ENCODE measurements at regions not wholly inside any gene's neighbourhood (a gene's known extent, or its start where the extent isn't known, plus 50 kb on each side); places are given as distances from the start of the nearest gene placed in this dataset.
"Not testable (repeated sequence)": the region's sequence is repeated elsewhere in the genome, so short reads cannot be mapped to it uniquely, and the experiment has no call there.

DNA sequence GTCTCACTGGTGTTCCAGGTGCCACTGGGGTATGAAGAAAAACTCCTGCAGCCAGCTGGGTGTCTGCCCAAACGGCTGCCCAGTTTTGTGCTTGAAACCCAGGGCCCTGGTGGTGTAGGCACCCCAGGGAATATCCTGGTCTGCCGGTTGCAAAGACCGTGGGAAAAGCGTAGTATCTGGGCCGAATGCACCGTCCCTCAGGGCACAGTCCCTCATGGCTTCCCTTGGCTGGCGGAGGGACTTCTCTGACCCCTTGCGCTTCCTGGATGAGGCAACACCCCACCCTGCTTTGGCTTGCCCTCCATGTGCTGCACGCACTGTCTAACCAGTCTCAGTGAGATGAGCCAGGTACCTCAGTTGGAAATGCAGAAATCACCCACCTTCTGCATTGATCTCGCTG is 587.1 kb upstream of the ZFP42 start:
- H3K9me3 ChIP-seq; H3K36me3 ChIP-seq (replicated peaks); DNase-seq (ENCODE audit: low spot score in 2 of 2); H3K4me3 ChIP-seq; H3K27me3 ChIP-seq (ENCODE audit: low read depth); in situ Hi-C loops (cut with MboI; ENCODE audit: low sequenced_read_pairs); H3K4me1 ChIP-seq: not testable (repeated sequence)

DNA sequence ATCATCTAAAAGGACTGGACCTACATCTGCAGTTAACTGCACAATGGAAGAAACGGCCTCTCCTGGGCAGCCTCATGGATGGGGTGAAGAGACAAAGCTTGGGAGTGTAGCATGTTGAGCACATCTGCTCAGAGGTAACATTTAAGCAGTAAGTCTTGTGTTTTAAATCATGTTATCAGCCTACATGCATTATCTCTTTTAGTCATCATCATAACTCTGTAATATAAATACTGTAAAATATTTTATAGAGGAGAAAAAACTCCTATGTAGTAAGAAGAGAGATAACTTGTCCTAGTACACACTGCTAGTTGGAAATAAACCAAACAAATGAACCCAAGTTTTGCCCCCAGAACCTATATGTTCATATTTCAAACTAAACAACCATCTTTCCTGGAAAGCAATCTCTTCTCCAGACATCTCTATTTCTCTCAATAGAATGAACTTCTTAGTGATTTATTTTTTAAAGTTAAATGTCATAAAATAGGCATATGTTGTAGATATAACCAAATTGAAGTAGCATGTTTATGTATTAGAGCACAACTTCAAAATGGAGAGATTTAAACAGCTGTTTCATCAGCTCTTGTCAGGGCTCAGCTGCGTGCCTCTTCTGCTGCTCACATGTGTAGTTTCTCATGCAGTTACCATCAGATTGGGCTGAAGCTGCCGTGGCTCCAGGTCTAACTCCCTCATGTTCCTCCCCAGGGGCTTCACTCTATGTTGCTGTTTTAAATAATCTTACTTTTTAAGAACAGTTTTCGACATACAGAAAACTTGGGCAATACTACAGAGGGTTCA is 581.8 kb upstream of the ZFP42 start:
- H3K36me3 ChIP-seq (replicated peaks): no peaks in the 10 kb centered on the region
- H3K27me3 ChIP-seq (ENCODE audit: low read depth): no peaks in the 10 kb centered on the region
- DNase-seq (ENCODE audit: low spot score in 2 of 2): no peak
- no peaks in the 10 kb centered on the region for H3K4me1 ChIP-seq
- no peaks in the 10 kb centered on the region for H3K9me3 ChIP-seq
- in situ Hi-C loops (cut with MboI; ENCODE audit: low sequenced_read_pairs): no loop called here
- no peak overlapping the region for H3K4me3 ChIP-seq

DNA sequence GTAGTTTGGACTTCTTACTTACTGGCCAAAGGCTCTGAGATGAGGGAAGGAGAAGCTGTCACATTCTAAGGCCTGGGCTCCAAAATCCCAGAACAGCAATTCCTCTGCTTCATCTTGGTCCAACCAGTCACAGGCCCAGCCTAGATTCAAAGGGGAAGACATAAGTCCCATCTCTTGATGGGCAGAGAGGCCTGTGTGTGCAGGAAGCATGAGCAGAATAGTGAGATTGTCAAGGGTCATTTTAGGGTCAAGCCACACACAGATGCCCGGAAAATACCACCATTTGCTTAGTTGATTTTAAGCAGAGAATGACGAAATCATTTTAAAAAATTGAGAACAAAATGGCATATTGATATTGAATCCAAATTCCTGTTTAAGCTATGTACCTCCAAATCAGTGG is 580.9 kb upstream of the ZFP42 start:
- in situ Hi-C loops (cut with MboI; ENCODE audit: low sequenced_read_pairs): no loop called here
- DNase-seq (ENCODE audit: low spot score in 2 of 2): no peak
- Histone ChIP-seq H3K27me3 (ENCODE audit: low read depth) (no peaks in the 10 kb centered on the region), H3K9me3 (no peaks in the 10 kb centered on the region), H3K36me3 (replicated peaks) (no peaks in the 10 kb centered on the region), H3K4me1 (no peaks in the 10 kb centered on the region), H3K4me3 (no peak overlapping the region)

DNA sequence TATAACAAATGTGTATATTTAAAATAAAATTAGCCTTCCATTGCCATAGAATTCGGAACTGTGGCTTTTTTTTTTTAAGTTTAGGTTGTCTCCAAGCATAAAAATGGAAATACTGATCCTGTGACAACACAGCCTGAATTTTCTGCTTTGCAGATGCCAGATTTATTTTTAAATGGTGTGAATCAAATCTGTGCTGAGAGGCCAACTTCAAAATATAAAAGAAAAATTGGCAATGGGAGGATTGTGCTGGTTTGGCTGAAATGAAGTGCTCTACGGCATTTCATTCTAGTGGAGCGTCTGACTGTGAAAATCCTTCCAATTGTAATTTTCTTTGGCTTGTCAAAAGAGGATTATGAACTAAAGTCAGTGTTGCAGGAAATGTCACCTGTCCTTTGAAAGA is 580.3 kb upstream of the ZFP42 start:
- Histone ChIP-seq H3K4me1 (no peaks in the 10 kb centered on the region), H3K9me3 (no peaks in the 10 kb centered on the region), H3K4me3 (no peak overlapping the region), H3K27me3 (ENCODE audit: low read depth) (no peaks in the 10 kb centered on the region), H3K36me3 (replicated peaks) (no peaks in the 10 kb centered on the region)
- in situ Hi-C loops (cut with MboI; ENCODE audit: low sequenced_read_pairs): no loop called here
- DNase-seq (ENCODE audit: low spot score in 2 of 2): no peak

DNA sequence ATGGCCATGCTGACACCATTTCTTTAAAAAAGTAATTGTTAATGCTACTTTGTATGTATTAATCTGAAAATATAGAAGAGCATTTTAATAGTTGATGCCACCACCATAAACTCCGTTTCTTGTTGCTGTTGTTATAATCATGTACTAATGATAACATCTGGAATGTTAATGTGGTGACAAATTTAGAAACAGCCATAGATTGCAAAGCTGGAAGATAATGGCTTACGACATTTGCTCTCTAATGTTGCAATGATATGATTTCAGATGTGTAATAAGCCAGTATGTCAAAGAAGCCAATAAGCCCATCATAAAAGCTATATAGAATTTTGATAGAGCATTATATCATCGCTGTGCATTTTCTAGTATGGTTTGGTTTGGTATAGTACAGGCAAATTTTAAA is 579.4 kb upstream of the ZFP42 start:
- no peaks in the 10 kb centered on the region for H3K27me3 ChIP-seq (ENCODE audit: low read depth)
- H3K36me3 ChIP-seq (replicated peaks): no peaks in the 10 kb centered on the region
- no peaks in the 10 kb centered on the region for H3K9me3 ChIP-seq
- H3K4me1 ChIP-seq: no peaks in the 10 kb centered on the region
- in situ Hi-C loops (cut with MboI; ENCODE audit: low sequenced_read_pairs): no loop called here
- no peak overlapping the region for H3K4me3 ChIP-seq
- DNase-seq (ENCODE audit: low spot score in 2 of 2): no peak

DNA sequence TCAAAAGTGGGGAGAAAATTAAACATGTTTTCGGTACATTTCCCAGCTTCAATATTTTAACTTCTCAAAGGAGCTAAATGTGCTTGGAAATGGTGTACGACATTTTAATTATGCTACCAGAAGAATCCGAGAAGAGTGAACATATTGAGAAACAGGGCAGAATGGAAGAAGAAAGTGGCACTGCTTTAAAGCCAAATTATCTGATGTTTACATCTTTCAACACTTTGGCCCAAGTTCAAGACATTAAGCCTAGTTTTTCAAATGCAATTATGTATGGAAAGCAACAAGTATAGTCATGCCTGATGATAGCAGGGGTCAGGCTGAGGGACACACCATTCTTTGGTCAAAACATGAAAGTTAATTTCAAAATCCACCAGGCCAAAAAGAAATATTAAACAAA is 577.9 kb upstream of the ZFP42 start:
- DNase-seq (ENCODE audit: low spot score in 2 of 2): no peak
- H3K36me3 ChIP-seq (replicated peaks): no peaks in the 10 kb centered on the region
- no peaks in the 10 kb centered on the region for H3K27me3 ChIP-seq (ENCODE audit: low read depth)
- in situ Hi-C loops (cut with MboI; ENCODE audit: low sequenced_read_pairs): no loop called here
- H3K9me3 ChIP-seq: no peaks in the 10 kb centered on the region
- no peaks in the 10 kb centered on the region for H3K4me1 ChIP-seq
- H3K4me3 ChIP-seq: no peak overlapping the region

DNA sequence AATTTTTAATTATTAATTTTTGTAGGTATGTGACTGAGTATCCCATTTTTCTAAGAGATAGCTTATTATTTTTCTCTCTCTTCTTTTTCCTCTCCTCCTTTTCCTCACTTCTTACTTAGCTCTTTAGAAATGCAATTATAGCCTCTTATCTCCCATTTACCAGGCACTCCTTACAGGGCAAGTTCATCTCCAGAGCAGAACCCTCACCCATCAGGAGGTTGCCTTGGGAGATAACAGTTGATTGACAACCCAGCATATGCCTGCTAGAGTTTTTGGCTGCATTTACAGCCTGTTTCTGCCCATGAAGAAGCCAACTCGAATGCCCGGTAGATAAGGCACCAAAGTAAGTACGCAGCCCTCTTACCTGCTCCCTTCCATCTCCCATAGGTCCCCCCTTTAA is 572.9 kb upstream of the ZFP42 start:
- Histone ChIP-seq H3K4me3 (no peak overlapping the region), H3K9me3 (no peaks in the 10 kb centered on the region)
- in situ Hi-C loops (cut with MboI; ENCODE audit: low sequenced_read_pairs): no loop called here

DNA sequence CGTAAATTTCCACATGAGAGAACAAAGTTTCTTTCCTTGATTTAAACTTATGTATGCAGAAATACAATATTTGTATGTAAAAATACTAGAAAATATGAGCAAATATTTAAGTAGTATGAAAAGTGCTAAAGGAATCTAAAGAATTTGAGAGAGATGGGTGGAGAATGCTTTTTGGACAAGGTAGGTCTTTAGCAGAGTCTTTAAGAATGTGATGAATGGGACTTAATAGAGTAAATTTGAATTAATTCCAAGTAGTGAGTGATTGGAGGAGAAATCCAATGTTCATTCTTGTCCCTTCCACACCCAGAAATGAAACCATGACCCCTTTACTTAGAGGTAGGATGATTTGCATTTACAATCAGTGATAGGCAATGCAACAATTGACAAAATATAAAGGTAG is 570.9 kb upstream of the ZFP42 start:
- in situ Hi-C loops (cut with MboI; ENCODE audit: low sequenced_read_pairs): no loop called here
- H3K27me3 ChIP-seq (ENCODE audit: low read depth): no peaks in the 10 kb centered on the region
- DNase-seq (ENCODE audit: low spot score in 2 of 2): no peak
- no peaks in the 10 kb centered on the region for H3K9me3 ChIP-seq
- no peak overlapping the region for H3K4me3 ChIP-seq
- H3K4me1 ChIP-seq: no peaks in the 10 kb centered on the region
- no peaks in the 10 kb centered on the region for H3K36me3 ChIP-seq (replicated peaks)

More for the DNA sequence above, 572.9 kb upstream of the ZFP42 start:
- Histone ChIP-seq H3K36me3 (replicated peaks) (no peaks in the 10 kb centered on the region), H3K4me1 (no peaks in the 10 kb centered on the region), H3K27me3 (ENCODE audit: low read depth) (no peaks in the 10 kb centered on the region)
- DNase-seq (ENCODE audit: low spot score in 2 of 2): no peak

DNA sequence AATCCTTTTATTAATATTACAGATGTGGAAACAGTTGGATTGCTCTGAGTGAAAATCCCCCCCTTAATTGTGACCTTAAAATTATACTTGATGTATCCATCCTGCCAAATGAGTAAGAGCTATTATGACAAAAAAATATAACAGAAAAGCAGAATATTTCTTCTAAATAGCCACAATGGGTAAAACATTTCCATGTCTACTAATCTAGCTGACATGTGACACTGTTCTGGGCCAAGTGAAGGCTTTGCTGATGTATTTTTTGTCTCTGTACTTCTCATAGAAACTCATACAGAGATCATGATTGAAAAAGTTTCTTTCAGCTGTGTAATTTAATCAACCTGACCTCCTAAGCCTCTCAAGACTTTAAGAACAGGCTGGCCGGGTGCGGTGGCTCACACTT is 569.1 kb upstream of the ZFP42 start:
- H3K4me3 ChIP-seq: no peak overlapping the region

DNA sequence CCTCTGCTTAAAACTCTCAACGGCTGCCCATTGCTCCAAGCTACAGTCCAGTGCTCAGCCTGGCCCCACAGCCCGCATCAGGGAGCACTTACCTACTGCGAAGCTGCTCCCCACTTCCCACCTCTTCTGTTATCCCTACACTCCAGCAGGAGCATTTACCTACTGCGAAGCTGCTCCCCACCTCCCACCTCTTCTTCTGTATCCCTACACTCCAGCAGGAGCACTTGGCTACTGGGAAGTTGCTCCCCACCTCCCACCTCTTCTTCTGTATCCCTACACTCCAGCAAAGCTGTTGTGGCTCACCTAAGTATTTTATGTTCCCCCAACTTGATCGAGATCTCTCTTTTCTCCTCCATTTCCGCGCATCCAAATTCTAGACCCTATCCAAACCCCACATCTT is 563.3 kb upstream of the ZFP42 start:
- in situ Hi-C loops (cut with MboI; ENCODE audit: low sequenced_read_pairs): no loop called here
- no peaks in the 10 kb centered on the region for H3K27me3 ChIP-seq (ENCODE audit: low read depth)

More for the DNA sequence above, 569.1 kb upstream of the ZFP42 start:
- H3K27me3 ChIP-seq (ENCODE audit: low read depth): no peaks in the 10 kb centered on the region
- H3K36me3 ChIP-seq (replicated peaks): no peaks in the 10 kb centered on the region
- in situ Hi-C loops (cut with MboI; ENCODE audit: low sequenced_read_pairs): no loop called here
- H3K9me3 ChIP-seq: no peaks in the 10 kb centered on the region
- no peaks in the 10 kb centered on the region for H3K4me1 ChIP-seq
- DNase-seq (ENCODE audit: low spot score in 2 of 2): no peak

DNA sequence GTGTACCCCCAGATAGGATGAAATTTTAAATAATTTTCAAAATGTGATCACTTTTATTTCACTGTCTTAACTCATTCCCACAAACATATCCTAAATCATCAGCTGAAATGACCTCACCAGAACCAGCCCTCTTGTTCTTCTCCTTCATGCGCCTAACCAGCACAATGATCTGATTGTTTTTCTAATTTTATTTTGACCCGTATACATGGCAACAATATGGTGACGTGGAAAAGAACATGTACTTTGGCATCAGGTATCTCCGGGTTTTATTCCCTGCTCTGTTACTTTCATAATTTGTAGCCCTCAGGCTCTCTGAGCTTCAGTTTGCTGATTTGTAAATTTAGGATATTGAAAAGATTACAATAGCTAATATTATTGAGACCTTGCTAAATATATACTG is 562.4 kb upstream of the ZFP42 start:
- Histone ChIP-seq H3K4me1 (no peaks in the 10 kb centered on the region), H3K9me3 (no peaks in the 10 kb centered on the region), H3K4me3 (no peak overlapping the region), H3K36me3 (replicated peaks) (no peaks in the 10 kb centered on the region), H3K27me3 (ENCODE audit: low read depth) (no peaks in the 10 kb centered on the region)
- DNase-seq (ENCODE audit: low spot score in 2 of 2): no peak
- in situ Hi-C loops (cut with MboI; ENCODE audit: low sequenced_read_pairs): no loop called here

More for the DNA sequence above, 563.3 kb upstream of the ZFP42 start:
- Histone ChIP-seq H3K36me3 (replicated peaks) (no peaks in the 10 kb centered on the region), H3K9me3 (no peaks in the 10 kb centered on the region), H3K4me3 (no peak overlapping the region), H3K4me1 (no peaks in the 10 kb centered on the region)
- DNase-seq (ENCODE audit: low spot score in 2 of 2): no peak

DNA sequence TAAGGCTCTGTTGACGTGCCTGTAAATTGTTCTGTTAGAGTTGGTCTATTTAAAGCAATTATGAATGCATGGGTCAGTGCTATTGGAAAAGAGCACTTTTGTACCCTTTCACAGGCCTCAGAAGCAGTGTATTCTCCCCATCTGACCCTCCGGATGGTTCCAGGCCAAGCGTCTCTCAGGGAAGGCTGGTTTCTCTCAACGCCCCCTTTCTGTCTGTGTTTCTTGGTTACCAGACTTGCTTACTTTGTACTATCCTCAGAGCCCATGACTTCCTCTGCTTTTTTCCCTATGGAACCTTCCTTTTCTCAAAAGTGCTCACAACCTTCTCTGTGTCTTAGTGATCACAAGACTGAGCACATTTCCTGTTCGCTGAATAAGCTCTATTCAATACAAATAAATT is 559.3 kb upstream of the ZFP42 start:
- H3K9me3 ChIP-seq: no peaks in the 10 kb centered on the region
- no peaks in the 10 kb centered on the region for H3K36me3 ChIP-seq (replicated peaks)
- no peak for DNase-seq (ENCODE audit: low spot score in 2 of 2)
- H3K27me3 ChIP-seq (ENCODE audit: low read depth): no peaks in the 10 kb centered on the region
- H3K4me3 ChIP-seq: no peak overlapping the region
- H3K4me1 ChIP-seq: no peaks in the 10 kb centered on the region
- in situ Hi-C loops (cut with MboI; ENCODE audit: low sequenced_read_pairs): no loop called here

DNA sequence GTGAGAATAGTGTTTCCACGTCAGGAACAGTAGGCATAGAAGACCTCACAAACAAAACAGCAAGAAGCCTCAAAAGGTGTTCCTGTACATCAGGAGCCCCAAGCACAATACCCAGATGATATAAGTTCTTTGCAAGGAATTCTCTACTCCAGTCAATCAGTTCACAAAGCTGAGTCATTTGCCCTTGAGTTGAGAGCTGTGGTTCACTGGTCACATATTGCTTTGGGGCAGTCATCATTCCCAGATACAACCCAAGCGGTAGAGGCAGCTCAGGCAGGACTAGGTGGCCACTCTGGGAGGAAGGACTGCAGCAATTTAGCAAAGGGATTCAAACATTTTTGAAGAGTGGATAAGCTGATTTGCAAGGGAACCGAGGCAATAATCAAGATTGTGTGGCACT is 551.5 kb upstream of the ZFP42 start:
- H3K4me1 ChIP-seq: no peaks in the 10 kb centered on the region
- in situ Hi-C loops (cut with MboI; ENCODE audit: low sequenced_read_pairs): no loop called here
- H3K4me3 ChIP-seq: no peak overlapping the region
- H3K9me3 ChIP-seq: no peaks in the 10 kb centered on the region
- no peaks in the 10 kb centered on the region for H3K36me3 ChIP-seq (replicated peaks)
- H3K27me3 ChIP-seq (ENCODE audit: low read depth): no peaks in the 10 kb centered on the region
- DNase-seq (ENCODE audit: low spot score in 2 of 2): no peak

DNA sequence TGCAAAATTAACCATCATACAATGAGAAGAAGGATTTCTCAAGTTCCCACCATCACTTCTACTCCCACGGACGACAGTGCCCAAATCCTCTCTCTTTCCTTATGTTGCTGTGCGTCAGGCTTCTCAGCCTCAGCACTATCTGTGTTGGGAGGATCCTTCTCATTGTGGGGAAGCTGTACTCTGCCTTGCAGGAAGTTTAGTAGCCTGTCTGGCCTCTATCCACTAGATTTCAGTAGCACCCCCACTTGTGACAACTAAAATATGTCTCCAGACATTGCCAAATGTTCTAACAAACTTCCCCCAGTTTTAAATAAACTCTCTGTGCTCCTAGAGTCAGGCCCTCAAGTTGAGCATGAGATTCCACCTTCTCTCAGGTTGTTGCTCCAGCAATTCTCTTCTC is 545.9 kb upstream of the ZFP42 start:
- in situ Hi-C loops (cut with MboI; ENCODE audit: low sequenced_read_pairs): no loop called here

DNA sequence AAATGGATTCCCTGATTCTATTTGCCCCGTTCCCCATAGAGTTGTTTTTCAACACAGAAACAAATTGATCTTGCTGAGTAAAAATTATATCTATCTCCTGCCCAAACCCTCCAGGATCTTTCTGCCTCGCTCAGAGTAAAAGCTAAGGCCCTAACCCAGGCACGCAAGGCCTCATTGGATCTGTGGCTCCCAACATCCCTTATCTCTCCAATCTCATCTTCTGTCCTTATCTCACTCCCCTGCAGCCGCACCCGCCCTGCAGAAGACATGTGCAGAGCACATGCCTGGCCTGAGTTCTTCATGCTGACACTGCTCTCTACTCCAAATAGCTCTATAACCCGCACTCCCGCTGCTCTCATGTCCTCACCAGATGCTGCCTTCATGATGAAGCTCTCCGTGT is 543.8 kb upstream of the ZFP42 start:
- no peaks in the 10 kb centered on the region for H3K9me3 ChIP-seq
- no peak overlapping the region for H3K4me3 ChIP-seq
- no peak for DNase-seq (ENCODE audit: low spot score in 2 of 2)
- H3K27me3 ChIP-seq (ENCODE audit: low read depth): no peaks in the 10 kb centered on the region
- H3K36me3 ChIP-seq (replicated peaks): no peaks in the 10 kb centered on the region
- H3K4me1 ChIP-seq: no peaks in the 10 kb centered on the region
- in situ Hi-C loops (cut with MboI; ENCODE audit: low sequenced_read_pairs): no loop called here

More for the DNA sequence above, 545.9 kb upstream of the ZFP42 start:
- Histone ChIP-seq H3K36me3 (replicated peaks) (no peaks in the 10 kb centered on the region), H3K9me3 (no peaks in the 10 kb centered on the region), H3K4me1 (no peaks in the 10 kb centered on the region), H3K27me3 (ENCODE audit: low read depth) (no peaks in the 10 kb centered on the region), H3K4me3 (no peak overlapping the region)
- no peak for DNase-seq (ENCODE audit: low spot score in 2 of 2)
